ENCODE measurements at regions not wholly inside any gene's neighbourhood (a gene's known extent, or its start where the extent isn't known, plus 50 kb on each side); places are given as distances from the start of the nearest gene placed in this dataset.

- TF ChIP-seq CTCF (IDR thresholded peaks at IDR 0.05; ENCODE audit: insufficient read depth, low read length) (no peak), SPI1 (IDR thresholded peaks at IDR 0.05; ENCODE audit: borderline replicate concordance, low read depth) (no peak)
These were observed 489.1 kb upstream of the CFAP20DC start for GRCh38 chr3:59538753-59539432.

All from HL-60 (cell line).